ENCODE measurements at regions not wholly inside any gene's neighbourhood (a gene's known extent, or its start where the extent isn't known, plus 50 kb on each side); places are given as distances from the start of the nearest gene placed in this dataset.
"Not testable (repeated sequence)": the region's sequence is repeated elsewhere in the genome, so short reads cannot be mapped to it uniquely, and the experiment has no call there.

DNA sequence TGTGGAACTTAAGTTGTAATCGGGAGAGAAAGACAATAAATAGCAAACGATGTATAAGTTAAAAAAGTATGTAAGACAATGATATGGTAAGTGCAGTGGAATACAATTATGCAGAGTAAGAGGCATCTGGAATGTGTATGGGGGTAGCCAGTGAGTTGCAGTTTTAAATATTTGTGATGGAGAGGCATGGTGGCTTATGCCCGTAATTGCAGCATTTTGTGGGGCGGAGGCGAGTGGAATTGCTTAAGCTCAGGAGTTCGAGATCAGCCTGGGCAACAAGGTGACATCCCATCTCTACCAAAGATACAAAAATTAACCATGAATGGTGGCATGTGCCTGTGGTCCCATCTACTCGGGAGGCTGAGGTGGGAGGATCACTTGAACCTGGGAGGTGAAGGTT lies 52.5 kb upstream of the WDFY3 start:
- DNase-seq (no peak), ATAC-seq (ENCODE audit: low FRiP score) (no peak)
- intact Hi-C loops (cut with DNase I), result no loop called here
- 89 to 93% methylated on average over 7 of the region's 7 CpGs for WGBS, 2 donors
- Histone ChIP-seq H3K4me3 (ENCODE audit: low read length in 2 of 2) (no peak overlapping the region), H3K9me3 (ENCODE audit: control insufficient read depth, low read length) (no peaks in the 10 kb centered on the region), H3K27ac (ENCODE audit: low read depth in 1 of 2, low read length in 2 of 2) (no peak overlapping the region), H3K27me3 (ENCODE audit: control insufficient read depth in 1 of 2, insufficient read depth in 2 of 2, low read length in 1 of 2) (no peaks in the 10 kb centered on the region), H3K4me1 (ENCODE audit: control insufficient read depth in 1 of 2, insufficient read depth in 2 of 2, low read length in 2 of 2) (no peaks in the 10 kb centered on the region), H3K36me3 (ENCODE audit: control insufficient read depth in 1 of 2, insufficient read depth in 2 of 2, low read length in 1 of 2) (no peaks in the 10 kb centered on the region)

DNA sequence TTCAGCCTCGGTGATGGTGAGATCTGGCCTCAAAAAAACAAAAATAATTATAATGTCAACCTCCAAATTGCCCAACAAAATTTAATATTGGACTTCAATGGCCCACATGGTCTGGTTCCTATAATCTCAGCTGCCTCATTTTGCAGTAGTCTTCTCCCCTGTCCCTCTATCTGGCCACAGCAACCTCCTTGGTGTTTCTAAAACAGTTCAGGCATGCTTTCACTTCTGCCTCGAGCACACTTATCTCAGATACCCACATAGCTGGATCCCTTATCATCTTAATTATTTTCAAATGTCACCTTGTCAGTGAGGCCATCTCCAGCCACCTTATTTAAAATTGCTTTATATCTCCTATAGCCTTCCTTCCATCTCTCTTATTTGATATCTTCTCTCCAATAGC lies 52.9 kb upstream of the WDFY3 start:
- H3K27me3 ChIP-seq (ENCODE audit: control insufficient read depth in 1 of 2, insufficient read depth in 2 of 2, low read length in 1 of 2), result no peaks in the 10 kb centered on the region
- no peaks in the 10 kb centered on the region for H3K9me3 ChIP-seq (ENCODE audit: control insufficient read depth, low read length)
- DNase-seq (no peak), ATAC-seq (ENCODE audit: low FRiP score) (no peak)
- intact Hi-C loops (cut with DNase I), result no loop called here
- 58 to 61% methylated on average over 2 of the region's 2 CpGs for WGBS, 2 donors
- no peaks in the 10 kb centered on the region for H3K36me3 ChIP-seq (ENCODE audit: control insufficient read depth in 1 of 2, insufficient read depth in 2 of 2, low read length in 1 of 2)
- no peaks in the 10 kb centered on the region for H3K4me1 ChIP-seq (ENCODE audit: control insufficient read depth in 1 of 2, insufficient read depth in 2 of 2, low read length in 2 of 2)
- H3K4me3 ChIP-seq (ENCODE audit: low read length in 2 of 2), result no peak overlapping the region
- H3K27ac ChIP-seq (ENCODE audit: low read depth in 1 of 2, low read length in 2 of 2), result no peak overlapping the region

DNA sequence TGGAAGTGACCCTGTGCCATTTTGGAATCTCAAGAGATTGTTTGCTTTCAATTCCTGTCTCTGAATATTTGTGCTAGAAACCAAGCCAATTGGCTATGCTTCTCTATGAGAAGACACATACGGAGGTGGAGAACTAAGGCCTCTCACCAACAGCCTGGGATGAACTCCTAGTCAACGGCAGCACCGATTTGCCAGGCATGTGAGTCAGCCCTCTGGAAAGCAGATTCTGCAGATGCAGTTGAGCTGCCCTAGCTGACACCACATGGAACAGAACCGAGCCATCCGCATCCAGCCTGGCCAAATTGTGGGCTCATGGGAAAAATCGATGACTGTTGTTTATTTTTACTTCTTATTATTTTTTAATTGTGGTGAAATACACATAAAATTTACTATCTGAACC lies 58.2 kb upstream of the WDFY3 start:
- 88 to 92% methylated on average over 6 of the region's 6 CpGs for WGBS, 2 donors
- DNase-seq, result no peak
- Histone ChIP-seq H3K36me3 (ENCODE audit: control insufficient read depth in 1 of 2, insufficient read depth in 2 of 2, low read length in 1 of 2) (no peaks in the 10 kb centered on the region), H3K27me3 (ENCODE audit: control insufficient read depth in 1 of 2, insufficient read depth in 2 of 2, low read length in 1 of 2) (no peaks in the 10 kb centered on the region), H3K4me1 (ENCODE audit: control insufficient read depth in 1 of 2, insufficient read depth in 2 of 2, low read length in 2 of 2) (no peaks in the 10 kb centered on the region), H3K4me3 (ENCODE audit: low read length in 2 of 2) (no peak overlapping the region), H3K9me3 (ENCODE audit: control insufficient read depth, low read length) (no peaks in the 10 kb centered on the region), H3K27ac (ENCODE audit: low read depth in 1 of 2, low read length in 2 of 2) (no peak overlapping the region)
- intact Hi-C loops (cut with DNase I), result no loop called here
- ATAC-seq (ENCODE audit: low FRiP score), result no peak

DNA sequence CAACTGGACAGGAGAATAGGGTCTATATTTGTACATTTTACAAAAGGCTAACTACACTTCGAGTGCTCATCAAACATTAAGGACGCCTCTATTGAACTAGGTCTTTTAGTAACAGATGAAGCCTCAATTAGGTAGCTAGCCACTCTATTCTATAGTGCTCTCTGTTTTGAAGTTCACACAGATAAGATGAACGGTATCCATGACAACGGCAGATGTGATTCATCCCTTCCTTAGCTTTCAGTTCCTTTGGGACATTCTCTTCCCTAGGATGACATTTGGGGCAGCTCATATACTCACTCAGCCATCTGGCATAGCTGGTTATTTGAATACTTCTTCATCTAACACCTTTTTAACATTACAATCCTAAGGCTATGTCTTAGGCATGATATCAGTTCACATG lies 62.4 kb upstream of the WDFY3 start:
- no peak for ATAC-seq (ENCODE audit: low FRiP score)
- Histone ChIP-seq H3K4me1 (ENCODE audit: control insufficient read depth in 1 of 2, insufficient read depth in 2 of 2, low read length in 2 of 2) (no peaks in the 10 kb centered on the region), H3K9me3 (ENCODE audit: control insufficient read depth, low read length) (peaks cover 1% of the 10 kb centered on the region), H3K36me3 (ENCODE audit: control insufficient read depth in 1 of 2, insufficient read depth in 2 of 2, low read length in 1 of 2) (no peaks in the 10 kb centered on the region), H3K27me3 (ENCODE audit: control insufficient read depth in 1 of 2, insufficient read depth in 2 of 2, low read length in 1 of 2) (no peaks in the 10 kb centered on the region), H3K27ac (ENCODE audit: low read depth in 1 of 2, low read length in 2 of 2) (no peak overlapping the region), H3K4me3 (ENCODE audit: low read length in 2 of 2) (no peak overlapping the region)
- intact Hi-C loops (cut with DNase I), result no loop called here
- DNase-seq, result no peak
- WGBS, 2 donors, result 72 to 92% methylated on average over 4 of the region's 4 CpGs

DNA sequence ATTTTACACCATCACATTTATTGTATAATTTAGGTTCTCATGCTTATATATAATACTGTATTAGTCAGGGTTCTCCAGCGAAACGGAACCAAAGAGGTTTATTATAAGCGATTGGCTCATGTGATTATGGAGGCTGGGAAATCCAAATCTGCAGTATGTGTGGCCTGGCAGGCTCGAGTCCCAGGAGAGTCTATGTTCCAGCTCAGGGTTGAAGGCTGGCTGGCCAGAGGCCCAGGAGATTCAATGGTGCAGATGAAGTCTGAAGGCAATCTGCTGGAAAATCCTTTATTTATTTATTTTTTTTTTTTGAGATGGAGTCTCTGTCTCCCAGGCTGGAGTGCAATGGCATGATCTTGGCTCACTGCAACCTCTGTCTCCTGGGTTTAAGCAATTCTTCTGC lies 63.0 kb upstream of the WDFY3 start:
- no peak overlapping the region for H3K27ac ChIP-seq (ENCODE audit: low read depth in 1 of 2, low read length in 2 of 2)

DNA sequence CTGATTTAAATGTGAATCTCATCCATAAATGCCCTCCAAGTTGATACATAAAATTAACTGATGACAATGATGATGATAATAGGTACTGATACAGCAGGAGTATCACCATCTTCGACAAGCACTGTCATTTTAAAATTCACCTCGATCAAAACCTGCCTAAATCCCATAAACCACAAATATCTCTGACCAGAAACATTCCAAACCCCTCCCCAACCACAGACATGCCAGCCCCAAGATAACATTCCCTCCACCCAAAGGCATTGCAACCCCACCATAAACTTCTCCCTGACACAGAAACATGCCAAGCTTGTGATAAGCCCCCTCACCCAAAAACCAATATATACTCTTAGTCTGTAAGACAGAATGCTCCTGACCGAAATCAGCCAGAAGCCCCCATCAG lies 63.7 kb upstream of the WDFY3 start:
- no peaks in the 10 kb centered on the region for H3K4me1 ChIP-seq (ENCODE audit: control insufficient read depth in 1 of 2, insufficient read depth in 2 of 2, low read length in 2 of 2)
- H3K27me3 ChIP-seq (ENCODE audit: control insufficient read depth in 1 of 2, insufficient read depth in 2 of 2, low read length in 1 of 2), result no peaks in the 10 kb centered on the region
- no peaks in the 10 kb centered on the region for H3K36me3 ChIP-seq (ENCODE audit: control insufficient read depth in 1 of 2, insufficient read depth in 2 of 2, low read length in 1 of 2)
- H3K4me3 ChIP-seq (ENCODE audit: low read length in 2 of 2), result no peak overlapping the region
- no peak for DNase-seq
- peaks cover 1% of the 10 kb centered on the region for H3K9me3 ChIP-seq (ENCODE audit: control insufficient read depth, low read length)
- ATAC-seq (ENCODE audit: low FRiP score), result no peak
- 88 to 92% methylated on average over 3 of the region's 3 CpGs for WGBS, 2 donors
- intact Hi-C loops (cut with DNase I), result no loop called here
- no peak overlapping the region for H3K27ac ChIP-seq (ENCODE audit: low read depth in 1 of 2, low read length in 2 of 2)

More for the DNA sequence above, 63.0 kb upstream of the WDFY3 start:
- Histone ChIP-seq H3K27me3 (ENCODE audit: control insufficient read depth in 1 of 2, insufficient read depth in 2 of 2, low read length in 1 of 2) (no peaks in the 10 kb centered on the region), H3K9me3 (ENCODE audit: control insufficient read depth, low read length) (peaks cover 1% of the 10 kb centered on the region), H3K4me3 (ENCODE audit: low read length in 2 of 2) (no peak overlapping the region), H3K4me1 (ENCODE audit: control insufficient read depth in 1 of 2, insufficient read depth in 2 of 2, low read length in 2 of 2) (no peaks in the 10 kb centered on the region), H3K36me3 (ENCODE audit: control insufficient read depth in 1 of 2, insufficient read depth in 2 of 2, low read length in 1 of 2) (no peaks in the 10 kb centered on the region)
- no peak for ATAC-seq (ENCODE audit: low FRiP score)
- 80 to 89% methylated on average over 4 of the region's 4 CpGs for WGBS, 2 donors
- intact Hi-C loops (cut with DNase I), result no loop called here
- DNase-seq, result no peak

DNA sequence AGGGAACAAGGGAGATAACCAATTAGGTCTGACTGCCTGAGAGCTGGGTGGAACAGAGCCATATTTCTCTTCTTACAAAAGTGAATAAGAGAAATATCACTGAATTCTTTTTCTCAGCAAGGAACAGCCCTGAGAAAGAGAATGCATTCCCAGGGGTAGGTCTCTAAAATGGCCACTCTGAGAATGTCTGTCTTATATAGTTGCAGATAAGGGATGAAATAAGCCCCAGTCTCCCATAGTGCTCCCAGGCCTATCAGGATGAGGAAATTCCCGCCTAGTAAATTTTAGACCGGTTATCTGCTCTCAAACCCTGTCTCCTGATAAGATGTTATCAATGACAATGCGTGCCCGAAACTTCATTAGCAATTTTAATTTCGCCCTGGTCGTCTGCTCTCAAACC lies 67.3 kb upstream of the WDFY3 start:
- H3K36me3 ChIP-seq (ENCODE audit: control insufficient read depth in 1 of 2, insufficient read depth in 2 of 2, low read length in 1 of 2); H3K27me3 ChIP-seq (ENCODE audit: control insufficient read depth in 1 of 2, insufficient read depth in 2 of 2, low read length in 1 of 2); H3K27ac ChIP-seq (ENCODE audit: low read depth in 1 of 2, low read length in 2 of 2); ATAC-seq (ENCODE audit: low FRiP score); intact Hi-C loops (cut with DNase I); DNase-seq; H3K4me1 ChIP-seq (ENCODE audit: control insufficient read depth in 1 of 2, insufficient read depth in 2 of 2, low read length in 2 of 2); H3K9me3 ChIP-seq (ENCODE audit: control insufficient read depth, low read length); H3K4me3 ChIP-seq (ENCODE audit: low read length in 2 of 2): not testable (repeated sequence)
- 89% methylated on average over 6 of the region's 6 CpGs for WGBS, 2 donors

DNA sequence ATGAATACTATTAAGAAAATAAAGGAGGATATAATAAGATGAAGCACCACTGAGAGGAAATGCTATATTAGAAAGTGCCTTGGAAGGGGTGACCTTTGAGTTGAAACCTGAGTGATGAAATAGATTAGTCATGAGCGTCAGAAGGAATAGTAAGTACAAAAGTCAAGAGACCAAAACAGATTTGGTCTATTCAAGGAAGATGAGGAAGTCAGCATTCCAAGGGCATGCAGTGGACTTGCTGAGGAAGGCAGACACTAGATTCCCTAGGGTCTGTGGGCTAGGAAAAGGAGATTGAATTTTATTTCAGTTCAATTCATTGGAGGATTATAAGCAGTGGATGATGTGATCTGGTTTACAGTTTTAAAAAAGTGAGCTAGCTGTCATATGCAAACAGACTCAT lies 73.0 kb upstream of the WDFY3 start:
- no peaks in the 10 kb centered on the region for H3K4me1 ChIP-seq (ENCODE audit: control insufficient read depth in 1 of 2, insufficient read depth in 2 of 2, low read length in 2 of 2)
- 68 to 69% methylated on average over 1 of the region's 1 CpG for WGBS, 2 donors
- no peak overlapping the region for H3K4me3 ChIP-seq (ENCODE audit: low read length in 2 of 2)
- no peak overlapping the region for H3K27ac ChIP-seq (ENCODE audit: low read depth in 1 of 2, low read length in 2 of 2)
- H3K36me3 ChIP-seq (ENCODE audit: control insufficient read depth in 1 of 2, insufficient read depth in 2 of 2, low read length in 1 of 2), result no peaks in the 10 kb centered on the region
- intact Hi-C loops (cut with DNase I), result no loop called here
- H3K9me3 ChIP-seq (ENCODE audit: control insufficient read depth, low read length), result no peaks in the 10 kb centered on the region
- DNase-seq (no peak), ATAC-seq (ENCODE audit: low FRiP score) (no peak)
- H3K27me3 ChIP-seq (ENCODE audit: control insufficient read depth in 1 of 2, insufficient read depth in 2 of 2, low read length in 1 of 2), result no peaks in the 10 kb centered on the region

DNA sequence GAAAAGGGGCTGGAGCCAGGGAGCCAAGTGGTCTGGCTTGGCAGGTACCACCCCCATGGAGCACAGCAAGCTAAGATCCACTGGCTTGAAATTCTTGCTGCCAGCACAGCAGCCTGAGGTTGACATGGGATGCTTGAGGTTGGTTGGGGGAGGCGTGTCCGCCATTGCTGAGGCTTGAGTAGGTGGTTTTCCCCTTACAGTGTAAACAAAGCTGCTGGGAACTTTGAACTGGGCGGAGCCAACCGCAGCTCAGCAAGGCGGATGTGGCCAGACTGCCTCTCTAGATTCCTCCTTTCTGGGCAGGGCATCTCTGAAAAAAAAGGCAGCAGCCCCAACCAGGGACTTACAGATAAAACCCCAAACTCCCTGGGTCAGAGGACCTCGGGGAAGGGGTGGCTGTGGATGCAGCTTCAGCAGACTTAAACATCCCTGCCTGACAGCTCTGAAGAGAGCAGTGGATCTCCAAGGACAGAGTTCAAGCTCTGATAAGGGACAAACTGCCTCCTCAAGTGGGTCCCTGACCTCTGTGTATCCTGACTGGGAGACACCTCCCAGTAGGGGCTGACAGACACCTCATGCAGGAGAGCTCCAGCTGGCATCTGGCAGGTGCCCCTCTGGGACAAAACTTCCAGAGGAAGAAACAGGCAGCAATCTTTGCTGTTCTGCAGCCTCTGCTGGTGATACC lies 77.5 kb upstream of the WDFY3 start:
- H3K9me3 ChIP-seq (ENCODE audit: control insufficient read depth, low read length); DNase-seq; H3K27me3 ChIP-seq (ENCODE audit: control insufficient read depth in 1 of 2, insufficient read depth in 2 of 2, low read length in 1 of 2); H3K4me1 ChIP-seq (ENCODE audit: control insufficient read depth in 1 of 2, insufficient read depth in 2 of 2, low read length in 2 of 2); H3K27ac ChIP-seq (ENCODE audit: low read depth in 1 of 2, low read length in 2 of 2); ATAC-seq (ENCODE audit: low FRiP score); H3K4me3 ChIP-seq (ENCODE audit: low read length in 2 of 2); H3K36me3 ChIP-seq (ENCODE audit: control insufficient read depth in 1 of 2, insufficient read depth in 2 of 2, low read length in 1 of 2); intact Hi-C loops (cut with DNase I): not testable (repeated sequence)
- WGBS, 2 donors, result 85 to 89% methylated on average over 6 of the region's 6 CpGs
